ENCODE measurements at regions not wholly inside any gene's neighbourhood (a gene's known extent, or its start where the extent isn't known, plus 50 kb on each side); places are given as distances from the start of the nearest gene placed in this dataset.
A peak's percentile ranks its signal among the peaks of the same experiment; 100 is the strongest.
"Not testable (repeated sequence)": the region's sequence is repeated elsewhere in the genome, so short reads cannot be mapped to it uniquely, and the experiment has no call there.

DNA sequence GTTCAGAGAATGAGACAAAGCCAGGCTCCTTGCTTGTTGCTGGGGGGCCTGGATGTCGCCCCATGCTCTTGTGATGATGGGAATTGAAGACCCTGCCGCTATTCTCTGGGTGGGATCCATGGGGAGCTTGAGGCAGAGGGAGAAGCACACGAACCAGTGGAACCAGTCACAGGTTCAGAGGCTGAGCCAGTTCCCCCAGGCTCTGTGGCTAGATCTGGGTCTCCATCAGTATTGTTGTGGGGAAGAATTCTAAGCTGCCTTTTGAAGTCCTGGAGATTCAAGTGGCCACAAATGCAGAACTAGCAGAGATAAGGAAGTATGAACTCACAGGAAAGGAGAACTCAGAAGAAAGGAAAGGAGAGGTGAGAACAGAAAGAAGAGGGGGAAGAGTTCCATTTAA, 219.4 kb downstream of the MSX2 start:
- TF ChIP-seq, protein P1, sequence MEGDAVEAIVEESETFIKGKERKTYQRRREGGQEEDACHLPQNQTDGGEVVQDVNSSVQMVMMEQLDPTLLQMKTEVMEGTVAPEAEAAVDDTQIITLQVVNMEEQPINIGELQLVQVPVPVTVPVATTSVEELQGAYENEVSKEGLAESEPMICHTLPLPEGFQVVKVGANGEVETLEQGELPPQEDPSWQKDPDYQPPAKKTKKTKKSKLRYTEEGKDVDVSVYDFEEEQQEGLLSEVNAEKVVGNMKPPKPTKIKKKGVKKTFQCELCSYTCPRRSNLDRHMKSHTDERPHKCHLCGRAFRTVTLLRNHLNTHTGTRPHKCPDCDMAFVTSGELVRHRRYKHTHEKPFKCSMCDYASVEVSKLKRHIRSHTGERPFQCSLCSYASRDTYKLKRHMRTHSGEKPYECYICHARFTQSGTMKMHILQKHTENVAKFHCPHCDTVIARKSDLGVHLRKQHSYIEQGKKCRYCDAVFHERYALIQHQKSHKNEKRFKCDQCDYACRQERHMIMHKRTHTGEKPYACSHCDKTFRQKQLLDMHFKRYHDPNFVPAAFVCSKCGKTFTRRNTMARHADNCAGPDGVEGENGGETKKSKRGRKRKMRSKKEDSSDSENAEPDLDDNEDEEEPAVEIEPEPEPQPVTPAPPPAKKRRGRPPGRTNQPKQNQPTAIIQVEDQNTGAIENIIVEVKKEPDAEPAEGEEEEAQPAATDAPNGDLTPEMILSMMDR (IDR thresholded peaks at IDR 0.05) = no peak
- DNase-seq (ENCODE audit: low spot score) = no peak

DNA sequence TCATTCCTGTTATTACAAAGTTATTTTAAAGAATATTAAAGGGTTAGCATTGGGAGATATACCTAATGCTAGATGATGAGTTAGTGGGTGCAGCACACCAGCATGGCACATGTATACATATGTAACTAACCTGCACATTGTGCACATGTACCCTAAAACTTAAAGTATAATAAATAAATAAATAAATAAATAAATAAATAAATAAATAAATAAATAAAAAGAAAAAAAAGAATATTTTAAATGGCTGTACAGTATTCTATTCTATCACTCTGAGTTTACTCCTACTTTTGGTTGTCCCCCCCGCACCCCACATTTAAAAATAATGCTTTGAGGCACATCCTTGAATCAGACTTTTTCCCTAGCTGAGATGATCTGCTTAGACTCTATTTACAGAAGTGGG, 218.6 kb downstream of the MSX2 start:
- not testable (repeated sequence) for H3K4me3 ChIP-seq; H3K27ac ChIP-seq; DNase-seq (ENCODE audit: low spot score)

More for the DNA sequence above, 219.4 kb downstream of the MSX2 start:
- Histone ChIP-seq H3K27ac (no peak overlapping the region), H3K4me3 (no peak overlapping the region)

DNA sequence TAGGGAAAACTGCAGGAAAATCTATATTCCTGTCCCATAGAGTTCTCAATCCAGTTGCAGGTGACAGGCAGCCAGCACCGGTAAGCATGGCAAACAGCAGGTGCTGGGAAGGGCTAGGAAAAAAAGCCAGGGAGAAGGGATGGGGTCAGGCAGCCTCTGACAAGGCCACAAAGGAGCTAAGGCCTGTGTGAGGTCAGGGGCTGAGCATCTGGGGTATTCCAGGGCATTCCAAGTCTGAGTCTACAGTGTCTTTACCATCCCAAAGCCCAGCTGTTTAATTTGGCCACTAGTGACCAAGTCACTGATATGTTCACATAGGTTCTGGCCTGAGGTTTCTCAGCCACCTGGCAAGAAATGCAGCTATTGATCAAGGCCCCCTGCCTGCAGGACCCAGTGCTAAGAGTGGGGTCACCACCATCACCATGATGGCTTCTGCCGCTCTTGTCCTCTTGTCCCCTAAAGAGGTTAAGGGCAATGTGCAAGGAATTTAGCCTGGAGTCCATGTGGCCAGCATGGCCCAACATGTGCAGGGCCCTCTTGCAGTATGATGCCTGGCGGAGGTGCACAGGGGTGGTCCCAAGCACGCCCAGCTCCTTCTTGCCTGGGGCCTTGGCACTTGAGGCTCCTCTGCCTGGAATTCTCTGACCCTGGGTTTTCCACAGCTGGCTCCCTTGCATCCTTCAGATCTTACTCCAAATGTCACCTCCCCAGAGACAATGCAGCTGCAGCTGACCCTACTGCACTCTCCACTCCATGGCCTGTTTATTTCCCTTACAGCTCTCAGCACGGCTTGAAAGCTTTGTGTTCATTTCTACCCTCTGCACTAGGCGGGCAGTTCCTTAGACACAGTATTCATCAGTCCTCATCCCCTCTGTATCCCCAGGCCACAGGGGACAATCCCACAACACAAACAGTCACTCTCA, 213.1 kb downstream of the MSX2 start:
- no peak for DNase-seq (ENCODE audit: low spot score)
- TF ChIP-seq, protein P1 (IDR thresholded peaks at IDR 0.05) = no peak
- no peak overlapping the region for H3K27ac ChIP-seq

DNA sequence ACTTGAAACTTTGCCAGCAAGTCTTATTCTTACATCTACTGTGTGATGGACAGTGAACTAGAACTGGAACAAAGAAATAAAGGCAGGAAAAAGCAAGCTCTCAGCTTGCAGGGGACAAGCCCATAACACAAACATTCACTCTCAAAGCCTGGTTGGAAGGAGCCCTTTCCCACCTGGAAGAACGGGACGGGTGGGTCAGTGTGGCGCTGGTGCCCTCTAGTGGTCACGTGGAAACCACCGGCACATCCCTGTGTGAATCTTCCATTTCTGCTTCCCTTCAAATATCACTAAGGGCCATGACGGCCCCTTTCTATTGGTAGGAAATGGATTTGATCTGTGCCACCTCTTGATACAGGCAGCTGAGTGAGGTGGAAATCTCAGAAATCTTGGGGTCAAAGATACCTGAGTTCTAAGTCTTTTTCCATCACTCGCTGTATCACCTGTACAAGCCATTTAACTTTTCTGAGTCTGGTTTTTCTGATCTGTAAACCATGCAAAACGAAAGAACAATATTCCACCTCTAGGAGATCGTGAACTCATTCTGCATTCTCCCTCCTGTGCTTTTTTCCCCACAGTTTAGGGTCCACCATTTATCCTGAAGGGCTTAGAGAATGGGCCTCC, 211.6 kb downstream of the MSX2 start:
- TF ChIP-seq, protein P1 (IDR thresholded peaks at IDR 0.05) = peak; percentile 74
- H3K27ac ChIP-seq = no peak overlapping the region
- no peak overlapping the region for H3K4me3 ChIP-seq
- DNase-seq (ENCODE audit: low spot score) = no peak

More for the DNA sequence above, 213.1 kb downstream of the MSX2 start:
- no peak overlapping the region for H3K4me3 ChIP-seq

DNA sequence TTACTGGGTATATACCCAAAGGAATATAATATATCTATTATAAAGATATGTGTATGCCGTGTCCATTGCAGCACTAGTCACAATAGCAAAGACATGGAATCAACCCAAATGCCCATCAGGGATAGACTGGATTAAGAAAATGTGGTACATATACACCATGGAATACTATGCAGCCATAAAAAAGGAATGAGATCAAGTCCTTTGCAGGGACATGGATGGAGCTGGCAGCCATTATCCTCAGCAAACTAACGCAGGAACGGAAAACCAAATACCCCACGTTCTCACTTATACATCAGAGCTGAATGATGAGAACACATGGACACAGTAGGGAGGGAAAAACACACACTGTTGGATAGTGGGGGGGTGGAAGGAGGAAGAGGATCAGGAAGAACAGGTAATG, 206.7 kb downstream of the MSX2 start:
- H3K27ac ChIP-seq; DNase-seq (ENCODE audit: low spot score); H3K4me3 ChIP-seq: not testable (repeated sequence)

DNA sequence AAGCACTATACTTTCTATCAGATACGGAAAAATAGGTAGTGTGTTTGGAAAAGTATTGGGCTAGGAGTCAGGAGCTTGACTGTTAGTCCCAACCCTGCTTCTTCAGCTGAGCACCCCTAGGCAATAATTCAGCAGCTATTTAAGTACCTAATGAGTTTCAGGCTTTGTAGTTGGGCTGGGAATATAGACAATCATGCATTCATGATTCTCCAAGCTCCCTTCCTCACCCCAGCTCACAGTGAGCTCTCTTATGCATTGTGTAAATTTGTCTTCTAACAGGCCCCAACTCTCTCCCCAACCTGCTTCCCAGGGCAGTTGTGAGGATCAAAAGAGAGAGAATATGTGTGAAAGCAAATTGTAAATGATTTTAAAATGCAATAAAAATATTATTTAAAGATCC, 201.2 kb downstream of the MSX2 start:
- TF ChIP-seq, protein P1 (IDR thresholded peaks at IDR 0.05) = no peak
- DNase-seq (ENCODE audit: low spot score) = no peak
- H3K27ac ChIP-seq = no peak overlapping the region

DNA sequence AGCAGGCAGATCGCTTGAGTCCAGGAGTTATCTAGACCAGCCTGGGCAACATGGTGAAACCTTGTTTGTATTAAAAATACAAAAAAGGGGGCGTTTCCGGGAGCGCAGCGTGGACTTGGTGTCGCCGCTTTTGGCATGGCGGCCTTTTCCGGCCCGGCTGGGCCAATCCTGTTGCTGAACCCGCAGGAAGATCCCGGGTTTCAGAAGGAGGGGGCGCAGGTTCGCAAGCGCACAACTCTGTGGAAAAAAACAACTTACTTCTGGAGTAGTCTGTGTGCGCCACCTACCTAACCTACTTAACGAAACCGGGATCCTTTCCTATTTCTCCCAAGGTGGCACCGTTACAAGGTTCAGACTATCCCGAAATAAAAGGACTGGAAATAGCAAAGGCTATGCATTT, 198.6 kb downstream of the MSX2 start:
- H3K27ac ChIP-seq = no peak overlapping the region
- TF ChIP-seq, protein P1 (IDR thresholded peaks at IDR 0.05) = no peak
- no peak for DNase-seq (ENCODE audit: low spot score)
- H3K4me3 ChIP-seq = no peak overlapping the region

More for the DNA sequence above, 201.2 kb downstream of the MSX2 start:
- no peak overlapping the region for H3K4me3 ChIP-seq

All from coronary artery (tissue), 2 donors.